A673 (cell line): ENCODE measurements at regions not wholly inside any gene's neighbourhood (a gene's known extent, or its start where the extent isn't known, plus 50 kb on each side); places are given as distances from the start of the nearest gene placed in this dataset.
A peak's percentile ranks its signal among the peaks of the same experiment; 100 is the strongest.

ENCODE experiments used
- BruUV-seq: library from RNA; stranded (reverse); fragments of 400-500 nt; replicated peaks from 2 replicates; lab custom pipeline; 2021; lab: Mats Ljungman, UMichigan
- CTCF ChIA-PET: fragments of 300-600 bp; sonication (Branson Sonifier 250); formaldehyde crosslinking; loops from one replicate; lab custom pipeline; 2022; ENCODE audit warnings: antibody characterized with exemption; lab: Charles Lee
- POLR2A ChIA-PET: fragments of 300-600 bp; sonication (Branson Sonifier 250); formaldehyde crosslinking; loops from one replicate; lab custom pipeline; 2022; ENCODE audit warnings: antibody characterized with exemption; ENCODE audit not compliant: low non-redundant PET; lab: Charles Lee
- DNase-seq: peaks from one replicate; pipeline ENCODE4 v3.0.0-alpha.2; 2015; ENCODE audit warnings: low spot score
- H3K27ac ChIP-seq: fragments of 200-600 bp; sonication (generic); 2 replicates; pipeline ENCODE4 v1.5.1; 2016; ENCODE audit warnings: mixed run types, low read depth, mild to moderate bottlenecking, mixed read lengths, antibody characterized with exemption, low read length; ENCODE audit not compliant: poor library complexity, severe bottlenecking
- H3K27me3 ChIP-seq: fragments of 200-600 bp; sonication (generic); replicated peaks from 2 replicates; pipeline ENCODE4 v1.6.1; 2017; ENCODE audit warnings: mixed run types, low read depth, mild to moderate bottlenecking, mixed read lengths, antibody characterized with exemption, low read length; ENCODE audit not compliant: insufficient read depth, poor library complexity
- H3K36me3 ChIP-seq: fragments of 200-600 bp; sonication (generic); 2 replicates; pipeline ENCODE4 v1.6.1; 2016; ENCODE audit warnings: mixed run types, mild to moderate bottlenecking, mixed read lengths, antibody characterized with exemption, low read length; ENCODE audit not compliant: insufficient read depth, poor library complexity, severe bottlenecking
- H3K4me1 ChIP-seq: fragments of 200-600 bp; sonication (generic); 2 replicates; pipeline ENCODE4 v1.6.1; 2017; ENCODE audit warnings: mixed run types, mild to moderate bottlenecking, mixed read lengths, antibody characterized with exemption, low read length; ENCODE audit not compliant: insufficient read depth, poor library complexity, severe bottlenecking
- H3K4me3 ChIP-seq: fragments of 200-600 bp; sonication (generic); 2 replicates; pipeline ENCODE4 v1.5.1; 2016; ENCODE audit warnings: low read depth, mixed run types, mild to moderate bottlenecking, mixed read lengths, low read length; ENCODE audit not compliant: poor library complexity, severe bottlenecking
- H3K9me3 ChIP-seq: fragments of 200-600 bp; sonication (generic); 2 replicates; pipeline ENCODE4 v1.6.1; 2016; ENCODE audit warnings: mixed run types, low read depth, mild to moderate bottlenecking, mixed read lengths, antibody characterized with exemption, low read length; ENCODE audit not compliant: poor library complexity, severe bottlenecking
- EZH2 ChIP-seq: fragments of 200-600 bp; sonication (generic); IDR thresholded peaks from 2 replicates; pipeline ENCODE4 v1.6.1; 2017; ENCODE audit warnings: borderline replicate concordance, low read depth, mild to moderate bottlenecking, mixed read lengths, antibody characterized with exemption, low read length; ENCODE audit not compliant: poor library complexity, severe bottlenecking
- intact Hi-C: fragments of 100-400 bp; cut with micrococcal nuclease; formaldehyde crosslinking; loops from one replicate; pipeline ENCODE4 v1.10.0; 2022; ENCODE audit not compliant: unreplicated experiment
- TF ChIP-seq, protein P1 (sequence below): fragments of 300-800, 200-600 bp; sonication (generic); conservative IDR thresholded peaks from 2 replicates; pipeline ENCODE4 v1.5.1; 2017; ENCODE audit warnings: low read depth, mild to moderate bottlenecking, antibody characterized with exemption, low read length, moderate library complexity, mixed read lengths

- H3K36me3 ChIP-seq = no peaks in the 10 kb centered on the region
- intact Hi-C loops = no loop called here
- ChIA-PET CTCF (no interaction called here), POLR2A (no interaction called here)
- no peaks in the 10 kb centered on the region for H3K9me3 ChIP-seq
- no TSS peak for BruUV-seq
- DNase-seq = peak; percentile 68
- no peak overlapping the region for H3K27ac ChIP-seq
- TF ChIP-seq, protein P1, sequence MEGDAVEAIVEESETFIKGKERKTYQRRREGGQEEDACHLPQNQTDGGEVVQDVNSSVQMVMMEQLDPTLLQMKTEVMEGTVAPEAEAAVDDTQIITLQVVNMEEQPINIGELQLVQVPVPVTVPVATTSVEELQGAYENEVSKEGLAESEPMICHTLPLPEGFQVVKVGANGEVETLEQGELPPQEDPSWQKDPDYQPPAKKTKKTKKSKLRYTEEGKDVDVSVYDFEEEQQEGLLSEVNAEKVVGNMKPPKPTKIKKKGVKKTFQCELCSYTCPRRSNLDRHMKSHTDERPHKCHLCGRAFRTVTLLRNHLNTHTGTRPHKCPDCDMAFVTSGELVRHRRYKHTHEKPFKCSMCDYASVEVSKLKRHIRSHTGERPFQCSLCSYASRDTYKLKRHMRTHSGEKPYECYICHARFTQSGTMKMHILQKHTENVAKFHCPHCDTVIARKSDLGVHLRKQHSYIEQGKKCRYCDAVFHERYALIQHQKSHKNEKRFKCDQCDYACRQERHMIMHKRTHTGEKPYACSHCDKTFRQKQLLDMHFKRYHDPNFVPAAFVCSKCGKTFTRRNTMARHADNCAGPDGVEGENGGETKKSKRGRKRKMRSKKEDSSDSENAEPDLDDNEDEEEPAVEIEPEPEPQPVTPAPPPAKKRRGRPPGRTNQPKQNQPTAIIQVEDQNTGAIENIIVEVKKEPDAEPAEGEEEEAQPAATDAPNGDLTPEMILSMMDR = no peak
- TF ChIP-seq EZH2 = no peak
- H3K4me3 ChIP-seq = no peak overlapping the region
- peaks cover 7% of the 10 kb centered on the region for H3K4me1 ChIP-seq
- H3K27me3 ChIP-seq = no peaks in the 10 kb centered on the region
Observed at GRCh38 chr2:6506361-6506794, 359.3 kb downstream of the CMPK2 start.

DNA sequence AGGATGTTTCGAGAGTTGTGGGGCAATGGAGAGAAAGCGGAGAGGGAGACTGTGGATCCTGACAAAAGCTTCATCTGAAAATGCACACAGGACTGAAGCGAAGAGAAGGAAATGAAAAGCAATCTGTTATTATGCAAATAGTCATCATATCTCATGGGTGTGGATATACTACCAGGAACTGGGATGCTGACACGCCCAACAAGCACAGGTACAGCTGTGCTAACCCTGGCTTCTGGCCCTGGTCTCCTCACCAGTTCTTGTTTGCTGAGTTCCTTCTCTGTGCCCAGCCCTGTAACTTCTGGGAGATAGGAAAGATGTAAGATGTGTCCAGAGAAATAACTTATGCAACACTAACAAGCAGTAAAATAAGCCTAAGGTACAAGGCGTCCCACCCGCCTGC is 358.8 kb downstream of the CMPK2 start:
- intact Hi-C loops = no loop called here
- Histone ChIP-seq H3K27me3 (no peaks in the 10 kb centered on the region), H3K4me3 (no peak overlapping the region), H3K4me1 (peaks cover 7% of the 10 kb centered on the region), H3K36me3 (no peaks in the 10 kb centered on the region), H3K9me3 (no peaks in the 10 kb centered on the region), H3K27ac (no peak overlapping the region)
- no peak for TF ChIP-seq EZH2
- POLR2A ChIA-PET = no interaction called here
- CTCF ChIA-PET = no interaction called here
- DNase-seq = no peak
- no TSS peak for BruUV-seq

DNA sequence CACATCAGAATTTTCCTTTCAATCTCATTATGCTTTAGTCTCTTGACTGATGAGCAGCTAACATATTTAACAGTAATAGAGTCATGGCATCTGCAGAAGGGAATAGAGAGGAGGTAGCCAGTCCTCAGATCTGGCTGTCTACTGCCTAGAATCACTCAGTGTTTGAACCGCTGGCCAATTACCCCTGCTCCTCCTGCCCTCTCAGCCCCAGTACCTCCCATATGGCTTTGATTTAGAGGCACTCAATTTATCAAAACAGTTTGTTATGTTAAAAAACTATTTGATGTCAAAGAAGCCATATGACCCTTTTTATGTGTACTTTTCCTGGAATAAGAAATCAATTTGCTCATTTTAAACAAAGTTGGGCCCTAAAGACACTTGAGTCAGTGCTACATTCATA is 355.2 kb downstream of the CMPK2 start:
- ChIA-PET CTCF (no interaction called here), POLR2A (no interaction called here)
- H3K9me3 ChIP-seq = no peaks in the 10 kb centered on the region
- DNase-seq = no peak
- intact Hi-C loops = no loop called here
- H3K4me3 ChIP-seq = no peak overlapping the region
- no peaks in the 10 kb centered on the region for H3K27me3 ChIP-seq
- H3K27ac ChIP-seq = no peak overlapping the region
- TF ChIP-seq, protein P1 = no peak
- no peak for TF ChIP-seq EZH2
- H3K4me1 ChIP-seq = peaks cover 7% of the 10 kb centered on the region
- no peaks in the 10 kb centered on the region for H3K36me3 ChIP-seq
- no TSS peak for BruUV-seq

GRCh38 chr2:6512589-6512988 is 353.1 kb downstream of the CMPK2 start:
- H3K27me3 ChIP-seq = no peaks in the 10 kb centered on the region
- CTCF ChIA-PET = no interaction called here
- POLR2A ChIA-PET = no interaction called here
- no peaks in the 10 kb centered on the region for H3K36me3 ChIP-seq
- H3K9me3 ChIP-seq = no peaks in the 10 kb centered on the region
- TF ChIP-seq EZH2 = no peak
- TF ChIP-seq, protein P1 = no peak
- intact Hi-C loops = no loop called here
- no TSS peak for BruUV-seq
- no peak overlapping the region for H3K27ac ChIP-seq
- H3K4me1 ChIP-seq = no peaks in the 10 kb centered on the region
- no peak overlapping the region for H3K4me3 ChIP-seq
- no peak for DNase-seq
